IPS-15b (cell line): ENCODE measurements at regions not wholly inside any gene's neighbourhood (a gene's known extent, or its start where the extent isn't known, plus 50 kb on each side); places are given as distances from the start of the nearest gene placed in this dataset.

Experiments used
- H3K27me3 ChIP-seq: one replicate; pipeline ENCODE4 v1.6.1; 2013; ENCODE audit warnings: low read length; ENCODE audit not compliant: control insufficient read depth, insufficient read depth
- H3K36me3 ChIP-seq: one replicate; pipeline ENCODE4 v1.6.1; 2013; ENCODE audit warnings: low read length; ENCODE audit not compliant: control insufficient read depth, insufficient read depth
- H3K4me1 ChIP-seq: one replicate; pipeline ENCODE4 v1.6.1; 2013; ENCODE audit warnings: mild to moderate bottlenecking, low read length; ENCODE audit not compliant: control insufficient read depth, insufficient read depth
- H3K4me3 ChIP-seq: one replicate; pipeline ENCODE4 v1.5.1; 2013; ENCODE audit warnings: low read depth, low read length
- H3K9ac ChIP-seq: one replicate; pipeline ENCODE4 v1.6.1; 2013; ENCODE audit warnings: low read depth, mild to moderate bottlenecking, low read length
- H3K9me3 ChIP-seq: one replicate; pipeline ENCODE4 v1.6.1; 2013; ENCODE audit warnings: mild to moderate bottlenecking, low read length; ENCODE audit not compliant: control insufficient read depth, insufficient read depth

DNA sequence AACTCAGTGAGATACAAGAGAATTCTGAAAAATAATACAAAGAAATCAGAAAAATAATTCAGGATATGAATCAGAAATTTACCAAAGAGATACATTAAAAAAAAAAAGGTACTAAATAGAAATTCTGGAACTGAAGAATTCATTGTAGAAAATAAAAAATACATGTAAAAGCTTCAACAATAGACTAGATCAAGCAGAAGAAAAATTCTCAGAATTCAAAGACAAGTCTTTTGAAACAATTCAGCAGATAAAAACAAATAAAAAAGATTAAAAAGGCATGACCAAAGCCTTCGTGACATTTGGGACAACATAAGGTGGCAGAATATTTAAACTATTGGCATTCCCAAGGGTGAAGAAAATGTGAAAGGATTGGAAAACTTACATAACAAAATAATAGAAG lies 133.1 kb upstream of the CNOT2 start:
- Histone ChIP-seq H3K4me3 (no peak overlapping the region), H3K36me3 (no peaks in the 10 kb centered on the region), H3K9ac (no peak overlapping the region), H3K4me1 (peaks cover 5% of the 10 kb centered on the region), H3K9me3 (no peaks in the 10 kb centered on the region), H3K27me3 (no peaks in the 10 kb centered on the region)

GRCh38 chr12:70117670-70118069 lies 125.6 kb upstream of the CNOT2 start:
- H3K4me3 ChIP-seq, result no peak overlapping the region
- H3K27me3 ChIP-seq, result no peaks in the 10 kb centered on the region
- no peaks in the 10 kb centered on the region for H3K4me1 ChIP-seq
- H3K9me3 ChIP-seq, result no peaks in the 10 kb centered on the region
- H3K9ac ChIP-seq, result no peak overlapping the region
- no peaks in the 10 kb centered on the region for H3K36me3 ChIP-seq

DNA sequence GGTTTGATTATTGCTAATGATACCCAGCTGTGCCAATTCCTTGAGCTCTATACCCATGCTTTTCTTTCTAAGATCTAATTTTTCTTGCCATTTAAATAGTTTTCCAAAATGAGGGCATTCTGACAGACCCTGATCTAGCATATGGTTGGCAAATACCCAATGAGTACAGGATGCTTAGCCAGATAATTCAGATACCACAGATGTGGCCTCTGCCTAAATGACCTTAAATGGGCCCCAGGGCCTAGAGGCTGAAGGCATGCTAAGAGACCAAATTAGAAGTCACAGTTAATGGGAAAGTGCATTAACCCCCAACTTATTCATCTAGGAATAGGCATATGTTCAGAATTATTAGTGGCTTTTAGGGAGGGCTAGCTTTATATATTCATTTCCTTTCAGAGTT lies 122.3 kb upstream of the CNOT2 start:
- Histone ChIP-seq H3K4me3 (no peak overlapping the region), H3K27me3 (no peaks in the 10 kb centered on the region), H3K9me3 (no peaks in the 10 kb centered on the region), H3K9ac (no peak overlapping the region), H3K36me3 (no peaks in the 10 kb centered on the region), H3K4me1 (no peaks in the 10 kb centered on the region)

DNA sequence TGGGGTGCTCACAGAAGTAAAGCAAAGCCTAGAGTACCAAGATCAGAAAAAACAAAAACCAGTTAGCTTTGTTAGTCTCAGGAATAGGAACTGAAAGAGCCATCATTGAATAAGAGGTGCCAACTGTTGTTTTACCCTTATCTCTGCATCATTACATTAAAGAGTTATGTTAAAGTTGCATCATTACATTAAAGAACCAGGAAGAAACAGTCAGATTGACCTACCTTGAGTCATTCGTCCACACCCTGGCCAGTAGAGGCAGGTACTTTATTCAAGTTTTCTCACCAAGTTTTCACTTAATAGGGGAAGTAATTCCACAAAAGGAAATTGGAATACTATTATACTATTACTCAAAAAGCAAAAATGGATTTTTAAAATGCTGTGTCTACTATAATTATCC lies 121.7 kb upstream of the CNOT2 start:
- no peaks in the 10 kb centered on the region for H3K36me3 ChIP-seq
- H3K4me1 ChIP-seq, result no peaks in the 10 kb centered on the region
- H3K27me3 ChIP-seq, result no peaks in the 10 kb centered on the region

GRCh38 chr12:70122804-70123203 lies 120.4 kb upstream of the CNOT2 start:
- H3K36me3 ChIP-seq, result no peaks in the 10 kb centered on the region
- no peaks in the 10 kb centered on the region for H3K9me3 ChIP-seq
- H3K4me1 ChIP-seq, result no peaks in the 10 kb centered on the region
- no peaks in the 10 kb centered on the region for H3K27me3 ChIP-seq
- H3K4me3 ChIP-seq, result no peak overlapping the region
- no peak overlapping the region for H3K9ac ChIP-seq

More for the DNA sequence above, 121.7 kb upstream of the CNOT2 start:
- no peak overlapping the region for H3K9ac ChIP-seq
- no peaks in the 10 kb centered on the region for H3K9me3 ChIP-seq
- no peak overlapping the region for H3K4me3 ChIP-seq

DNA sequence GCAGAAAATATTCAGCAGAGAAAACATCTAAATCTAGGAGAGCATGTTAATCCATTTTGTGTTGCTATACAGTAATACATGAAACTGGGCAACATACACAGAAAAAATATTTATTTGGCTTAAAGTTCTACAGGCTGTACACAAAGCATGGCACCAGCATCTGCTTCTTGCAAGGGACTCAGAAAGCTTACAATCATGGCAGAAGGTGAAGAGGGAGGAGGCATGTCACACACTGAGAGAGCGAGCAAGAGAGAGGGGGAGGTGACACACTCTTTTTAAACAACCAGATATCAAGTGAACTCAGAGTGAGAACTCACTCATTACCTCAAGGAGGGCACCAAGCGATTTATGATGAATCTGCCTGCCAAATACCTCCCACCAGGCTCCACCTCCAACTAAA lies 94.2 kb upstream of the CNOT2 start:
- H3K4me1 ChIP-seq, result no peaks in the 10 kb centered on the region
- no peak overlapping the region for H3K4me3 ChIP-seq
- H3K27me3 ChIP-seq, result no peaks in the 10 kb centered on the region
- no peak overlapping the region for H3K9ac ChIP-seq
- H3K9me3 ChIP-seq, result peaks cover 3% of the 10 kb centered on the region
- H3K36me3 ChIP-seq, result no peaks in the 10 kb centered on the region

GRCh38 chr12:70149665-70150064 lies 93.6 kb upstream of the CNOT2 start:
- Histone ChIP-seq H3K9me3 (peaks cover 7% of the 10 kb centered on the region), H3K36me3 (no peaks in the 10 kb centered on the region)

GRCh38 chr12:70150230-70150629 lies 93.0 kb upstream of the CNOT2 start:
- no peaks in the 10 kb centered on the region for H3K27me3 ChIP-seq
- no peaks in the 10 kb centered on the region for H3K36me3 ChIP-seq
- H3K9ac ChIP-seq, result no peak overlapping the region
- H3K9me3 ChIP-seq, result peaks cover 7% of the 10 kb centered on the region
- H3K4me3 ChIP-seq, result no peak overlapping the region
- H3K4me1 ChIP-seq, result no peaks in the 10 kb centered on the region

More at GRCh38 chr12:70149665-70150064, 93.6 kb upstream of the CNOT2 start:
- H3K4me3 ChIP-seq, result no peak overlapping the region
- no peaks in the 10 kb centered on the region for H3K27me3 ChIP-seq
- H3K4me1 ChIP-seq, result no peaks in the 10 kb centered on the region
- no peak overlapping the region for H3K9ac ChIP-seq

DNA sequence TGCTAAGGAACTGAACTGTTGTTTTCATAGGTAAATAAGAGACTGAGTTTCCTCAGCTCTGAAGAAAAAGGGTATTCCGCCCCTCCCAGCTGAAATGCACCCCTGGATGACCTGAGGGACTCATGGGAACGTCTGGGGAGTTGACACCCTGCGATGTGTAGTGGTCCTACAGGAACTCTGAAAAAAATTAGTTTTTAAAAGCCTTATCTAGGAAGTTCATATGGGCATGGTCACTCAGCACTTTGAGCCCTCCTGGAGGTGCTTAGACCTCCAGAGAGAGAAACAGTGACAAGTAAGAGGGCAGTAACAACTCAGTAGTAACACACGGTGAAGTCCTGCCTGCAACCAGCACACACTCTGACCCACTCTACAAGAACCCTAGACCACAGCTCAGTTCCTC lies 91.2 kb upstream of the CNOT2 start:
- Histone ChIP-seq H3K27me3 (no peaks in the 10 kb centered on the region), H3K9me3 (peaks cover 16% of the 10 kb centered on the region), H3K4me3 (no peak overlapping the region), H3K4me1 (no peaks in the 10 kb centered on the region), H3K36me3 (no peaks in the 10 kb centered on the region), H3K9ac (no peak overlapping the region)

- Histone ChIP-seq H3K9ac (no peak overlapping the region), H3K9me3 (peaks cover 19% of the 10 kb centered on the region), H3K4me1 (no peaks in the 10 kb centered on the region), H3K36me3 (no peaks in the 10 kb centered on the region), H3K4me3 (no peak overlapping the region), H3K27me3 (no peaks in the 10 kb centered on the region)
Observed at GRCh38 chr12:70154087-70154638, 89.1 kb upstream of the CNOT2 start.

DNA sequence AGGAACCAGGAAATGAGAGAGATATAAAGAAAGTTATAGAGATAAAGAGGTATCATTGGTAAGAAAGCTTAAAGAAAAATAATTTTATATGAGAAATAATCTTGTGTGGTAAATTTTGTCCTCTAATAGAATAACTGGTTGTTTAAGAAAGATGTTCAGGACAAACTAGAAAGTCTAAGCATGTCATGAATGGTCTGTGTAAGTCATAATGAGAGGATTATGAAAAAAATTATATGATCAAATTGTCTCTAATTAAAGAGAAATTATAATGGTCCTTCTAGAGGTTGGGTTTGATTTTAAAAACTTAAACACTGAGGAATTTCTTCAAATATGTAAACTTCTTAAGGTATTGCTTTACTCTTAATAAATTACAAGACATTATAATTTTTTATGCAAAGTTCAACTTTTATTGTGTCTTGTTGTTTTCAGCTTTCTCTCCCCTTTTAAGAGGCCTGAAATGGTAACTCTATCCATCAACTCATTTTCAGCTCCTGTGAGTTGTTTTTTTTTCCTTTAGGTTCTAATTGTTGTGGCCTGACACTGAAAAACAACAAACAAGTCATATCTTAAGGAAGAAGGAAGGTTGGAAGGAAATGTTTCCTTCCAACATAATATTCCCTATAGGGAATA lies 88.2 kb upstream of the CNOT2 start:
- peaks cover 19% of the 10 kb centered on the region for H3K9me3 ChIP-seq
- no peaks in the 10 kb centered on the region for H3K36me3 ChIP-seq
- no peaks in the 10 kb centered on the region for H3K4me1 ChIP-seq
- no peak overlapping the region for H3K9ac ChIP-seq
- H3K27me3 ChIP-seq, result no peaks in the 10 kb centered on the region
- no peak overlapping the region for H3K4me3 ChIP-seq

- Histone ChIP-seq H3K4me3 (no peak overlapping the region), H3K27me3 (no peaks in the 10 kb centered on the region), H3K36me3 (no peaks in the 10 kb centered on the region), H3K4me1 (no peaks in the 10 kb centered on the region), H3K9me3 (peaks cover 18% of the 10 kb centered on the region), H3K9ac (no peak overlapping the region)
Observed at GRCh38 chr12:70157099-70157498, 86.1 kb upstream of the CNOT2 start.
